SK-N-SH treated with all-trans-retinoic acid at 6 μM for 48 hours (cell line): ENCODE measurements at regions not wholly inside any gene's neighbourhood (a gene's known extent, or its start where the extent isn't known, plus 50 kb on each side); places are given as distances from the start of the nearest gene placed in this dataset.

ENCODE experiments used
- CSDC2 ChIP-seq: fragments of 250-450 bp; sonication (Bioruptor Pico); IDR thresholded peaks from 2 replicates; pipeline ENCODE4 v1.5.0; 2020; ENCODE audit warnings: mild to moderate bottlenecking, moderate library complexity
- OSR1 ChIP-seq: fragments of 250-450 bp; sonication (Bioruptor Pico); IDR thresholded peaks from 2 replicates; pipeline ENCODE4 v1.8.0; 2022; ENCODE audit warnings: moderate library complexity, mild to moderate bottlenecking, inconsistent platforms
- SNAI2 ChIP-seq: fragments of 250-450 bp; sonication (Bioruptor Pico); IDR thresholded peaks from 2 replicates; pipeline ENCODE4 v1.5.0; 2020; ENCODE audit warnings: mild to moderate bottlenecking, moderate library complexity
- TCF4 ChIP-seq: fragments of 250-450 bp; sonication (Bioruptor Pico); IDR thresholded peaks from 2 replicates; pipeline ENCODE4 v1.8.0; 2021; ENCODE audit warnings: mild to moderate bottlenecking, moderate library complexity, borderline replicate concordance
- TOX ChIP-seq: fragments of 250-450 bp; sonication (Bioruptor Pico); IDR thresholded peaks from 2 replicates; pipeline ENCODE4 v1.8.0; 2021; ENCODE audit warnings: mild to moderate bottlenecking, moderate library complexity, borderline replicate concordance
- ZFP3 ChIP-seq: fragments of 250-450 bp; sonication (Bioruptor Pico); IDR thresholded peaks from 2 replicates; pipeline ENCODE4 v1.5.0; 2020; ENCODE audit warnings: mild to moderate bottlenecking, moderate library complexity
- ZNF8 ChIP-seq: fragments of 450-650 bp; formaldehyde crosslinking; IDR thresholded peaks from 2 replicates; pipeline ENCODE4 v1.5.0; 2020; ENCODE audit warnings: mild to moderate bottlenecking, moderate library complexity
- TF ChIP-seq, protein P1 (sequence below): fragments of 250-450 bp; sonication (Bioruptor Pico); IDR thresholded peaks from 2 replicates; pipeline ENCODE4 v1.8.0; 2020; ENCODE audit warnings: mild to moderate bottlenecking, moderate library complexity, borderline replicate concordance

DNA sequence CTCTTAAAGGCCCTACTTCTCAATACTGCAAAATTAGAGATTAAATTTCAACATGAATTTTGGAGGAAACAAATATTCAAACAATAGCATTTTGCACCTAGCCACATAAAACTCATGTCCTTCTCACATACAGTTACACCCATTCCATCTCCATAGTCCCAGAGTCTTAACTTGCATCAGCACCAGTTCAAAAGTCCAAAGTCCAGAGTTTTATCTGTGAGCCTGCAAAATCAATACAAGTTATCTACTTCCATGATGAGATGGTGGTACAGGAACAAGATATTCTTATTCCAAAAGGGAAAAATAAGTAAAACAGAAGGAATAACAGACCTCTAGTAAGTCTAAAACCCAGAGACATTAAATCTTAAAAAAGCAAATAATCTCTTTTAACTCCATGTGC is 686.0 kb upstream of the ADGRL4 start:
- TF ChIP-seq OSR1 (CRISPR knock-in tag), result no peak
- no peak for TF ChIP-seq SNAI2 (CRISPR knock-in tag)
- TF ChIP-seq, protein P1, sequence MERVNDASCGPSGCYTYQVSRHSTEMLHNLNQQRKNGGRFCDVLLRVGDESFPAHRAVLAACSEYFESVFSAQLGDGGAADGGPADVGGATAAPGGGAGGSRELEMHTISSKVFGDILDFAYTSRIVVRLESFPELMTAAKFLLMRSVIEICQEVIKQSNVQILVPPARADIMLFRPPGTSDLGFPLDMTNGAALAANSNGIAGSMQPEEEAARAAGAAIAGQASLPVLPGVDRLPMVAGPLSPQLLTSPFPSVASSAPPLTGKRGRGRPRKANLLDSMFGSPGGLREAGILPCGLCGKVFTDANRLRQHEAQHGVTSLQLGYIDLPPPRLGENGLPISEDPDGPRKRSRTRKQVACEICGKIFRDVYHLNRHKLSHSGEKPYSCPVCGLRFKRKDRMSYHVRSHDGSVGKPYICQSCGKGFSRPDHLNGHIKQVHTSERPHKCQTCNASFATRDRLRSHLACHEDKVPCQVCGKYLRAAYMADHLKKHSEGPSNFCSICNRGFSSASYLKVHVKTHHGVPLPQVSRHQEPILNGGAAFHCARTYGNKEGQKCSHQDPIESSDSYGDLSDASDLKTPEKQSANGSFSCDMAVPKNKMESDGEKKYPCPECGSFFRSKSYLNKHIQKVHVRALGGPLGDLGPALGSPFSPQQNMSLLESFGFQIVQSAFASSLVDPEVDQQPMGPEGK, result no peak
- TF ChIP-seq TCF4 (CRISPR knock-in tag), result no peak
- TF ChIP-seq CSDC2, result no peak
- no peak for TF ChIP-seq ZFP3
- TF ChIP-seq ZNF8, result no peak
- no peak for TF ChIP-seq TOX
